Muscle of back (tissue), 3 donors: ENCODE measurements at regions not wholly inside any gene's neighbourhood (a gene's known extent, or its start where the extent isn't known, plus 50 kb on each side); places are given as distances from the start of the nearest gene placed in this dataset.

ENCODE experiments used
- DNase-seq, 3 donors: peaks; one replicate each; pipeline versions ENCODE4 v3.0.0 to v3.0.0-alpha.2; 2013

- no peak for DNase-seq
These were observed 1099.3 kb upstream of the DIAPH2 start for GRCh38 chrX:95585321-95585720.

DNA sequence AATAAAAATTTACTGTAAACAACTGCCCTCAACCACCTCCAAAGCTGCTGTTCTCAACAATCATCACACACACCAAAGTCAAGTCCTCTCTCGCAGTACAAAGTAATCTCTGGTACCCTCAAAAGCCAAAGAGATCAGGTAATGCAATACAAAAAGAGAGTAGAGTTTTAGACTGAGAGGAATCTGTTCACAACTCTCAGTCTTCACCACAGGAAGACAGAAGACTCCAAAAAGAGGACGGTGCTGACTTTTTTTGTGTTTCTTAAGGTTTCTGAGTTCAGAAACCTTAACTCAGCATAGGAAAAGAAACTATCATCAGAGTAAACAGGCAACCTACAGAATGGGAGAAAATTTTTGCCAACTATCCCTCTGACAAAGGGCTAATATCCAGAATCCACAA, 1072.3 kb upstream of the DIAPH2 start:
- no peak for DNase-seq

DNA sequence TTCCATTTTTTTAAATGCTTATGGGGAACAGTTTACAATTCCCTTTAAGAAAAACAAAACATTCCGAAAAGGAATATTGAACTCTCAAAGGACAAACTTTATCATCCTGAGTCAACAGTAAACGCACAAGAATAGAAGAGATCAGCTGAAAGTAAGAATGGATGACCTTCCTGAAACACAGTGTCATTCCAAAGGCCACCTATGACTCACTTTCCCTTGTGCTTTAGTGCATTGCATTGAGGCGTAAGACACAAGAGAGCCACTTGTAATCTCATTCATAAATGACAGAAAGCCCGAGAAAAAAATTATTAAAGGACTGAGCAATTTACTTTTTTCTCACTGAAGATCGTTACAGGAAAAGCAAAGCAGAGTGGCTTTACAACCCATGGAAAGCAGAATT, 1062.4 kb upstream of the DIAPH2 start:
- DNase-seq = no peak

DNA sequence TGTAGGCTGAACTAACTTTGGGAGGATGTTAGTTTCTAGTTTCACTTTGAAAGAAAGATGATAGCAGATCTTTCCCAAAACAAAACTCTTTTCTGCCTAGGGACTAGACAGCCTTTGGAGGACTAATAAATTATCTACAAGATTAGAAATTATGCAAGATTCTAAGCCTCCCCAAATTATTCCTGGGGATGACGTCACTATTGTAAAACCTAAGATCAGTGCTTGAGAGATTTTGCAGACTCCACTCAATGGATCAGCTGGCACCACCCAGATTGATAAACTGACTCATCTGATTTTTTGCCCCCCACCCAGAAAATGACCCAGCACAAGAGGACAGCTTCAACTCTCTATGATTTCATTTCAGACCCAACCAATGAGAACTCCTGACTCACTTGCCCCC, 1057.9 kb upstream of the DIAPH2 start:
- DNase-seq = no peak

- DNase-seq = no peak
These were observed 1055.8 kb upstream of the DIAPH2 start for GRCh38 chrX:95628796-95629195.

GRCh38 chrX:95629737-95630136, 1054.9 kb upstream of the DIAPH2 start:
- DNase-seq = no peak

DNA sequence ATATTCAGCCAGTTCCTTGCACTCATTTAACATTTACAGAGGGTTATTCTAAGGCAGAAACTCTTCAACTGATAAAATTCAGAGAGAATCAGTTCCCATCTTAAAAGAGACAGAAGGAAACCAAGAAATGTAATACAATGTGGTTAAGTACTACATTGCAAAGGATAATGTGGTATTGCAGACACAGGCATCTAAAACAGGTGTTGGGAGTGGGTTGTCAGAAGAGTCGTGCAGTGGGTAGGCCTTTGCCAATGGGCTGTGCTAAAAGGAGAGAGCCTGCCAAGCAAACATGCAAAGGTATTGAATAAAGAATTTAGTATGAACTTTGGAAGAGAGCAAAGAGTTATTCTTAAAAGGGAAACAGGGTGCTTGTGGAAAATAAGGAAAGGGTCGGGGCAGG, 1044.4 kb upstream of the DIAPH2 start:
- no peak for DNase-seq

GRCh38 chrX:95645738-95646137, 1038.9 kb upstream of the DIAPH2 start:
- DNase-seq = no peak

DNA sequence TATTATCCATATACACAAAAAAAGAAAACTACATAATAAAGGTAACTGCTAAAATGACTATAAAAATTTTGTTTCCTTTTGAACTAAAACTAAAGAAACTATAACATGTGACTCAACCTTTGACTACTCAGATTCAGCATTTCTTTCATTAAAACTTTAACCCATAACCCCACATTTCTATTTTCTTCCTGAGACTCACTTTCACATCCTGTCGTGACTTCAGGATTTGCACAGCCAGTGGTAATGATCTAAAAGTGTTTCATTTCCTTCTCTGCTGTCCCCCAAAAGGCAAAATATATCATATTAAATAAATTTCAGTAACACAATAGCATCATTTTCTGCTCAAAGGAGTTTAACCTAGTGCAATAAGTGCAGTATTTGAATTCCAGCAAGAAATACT, 1022.4 kb upstream of the DIAPH2 start:
- no peak for DNase-seq

DNA sequence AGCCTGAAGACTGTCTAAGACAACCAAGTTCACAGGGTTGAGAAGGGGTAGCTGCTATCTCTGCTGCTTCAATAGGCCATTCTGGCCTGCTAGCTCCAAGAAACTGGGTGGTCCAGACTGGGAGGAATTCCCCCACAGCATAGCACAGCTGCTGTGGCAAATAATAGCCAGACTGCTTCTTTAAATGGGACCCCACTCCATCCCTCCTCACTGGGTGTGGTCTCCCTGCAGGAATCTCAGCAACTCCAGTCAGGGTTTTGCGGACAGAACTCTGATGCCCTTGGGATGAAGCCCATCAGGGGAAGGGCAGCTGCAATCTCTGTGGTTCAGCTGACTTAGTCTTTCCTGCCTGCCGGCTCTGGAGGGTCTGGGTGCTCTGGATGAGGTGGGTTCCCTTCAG, 1018.6 kb upstream of the DIAPH2 start:
- no peak for DNase-seq

DNA sequence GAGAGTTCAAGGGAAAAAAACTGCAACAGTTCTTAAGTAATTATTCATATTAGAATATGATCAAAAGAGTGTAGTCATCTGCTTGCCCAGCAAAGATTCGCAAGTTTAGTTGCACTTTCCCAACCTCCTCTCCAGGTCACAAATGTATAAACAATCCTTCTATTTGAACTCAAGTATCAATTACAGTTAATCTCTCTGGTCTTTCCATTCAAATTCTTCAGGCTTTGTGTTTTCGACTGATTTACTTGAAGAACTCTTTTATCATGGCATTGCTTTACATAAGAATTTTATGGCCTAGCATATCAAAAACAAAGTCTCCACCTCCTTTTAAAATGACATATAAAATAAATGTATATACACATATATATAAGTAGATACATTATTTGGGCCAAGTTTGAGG, 1009.6 kb upstream of the DIAPH2 start:
- DNase-seq = no peak

DNA sequence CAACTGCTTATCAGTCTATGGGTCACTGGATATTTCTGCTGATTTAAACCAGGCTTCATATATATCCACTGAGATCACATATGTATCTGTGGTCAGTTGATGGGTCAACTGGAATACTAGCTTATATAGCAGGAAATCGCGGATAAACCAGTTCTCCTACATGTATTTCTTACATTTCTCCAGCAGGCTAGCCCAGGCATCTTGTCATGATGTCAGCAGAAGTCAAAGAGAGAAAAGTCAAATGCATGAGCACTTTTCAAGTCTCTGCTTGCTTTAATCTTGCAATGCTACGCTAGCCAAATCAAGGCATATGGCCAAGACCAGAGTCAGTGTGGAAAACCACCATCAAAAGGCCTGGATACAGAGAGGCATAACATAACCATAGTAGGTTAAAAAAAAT, 1008.8 kb upstream of the DIAPH2 start:
- no peak for DNase-seq

DNA sequence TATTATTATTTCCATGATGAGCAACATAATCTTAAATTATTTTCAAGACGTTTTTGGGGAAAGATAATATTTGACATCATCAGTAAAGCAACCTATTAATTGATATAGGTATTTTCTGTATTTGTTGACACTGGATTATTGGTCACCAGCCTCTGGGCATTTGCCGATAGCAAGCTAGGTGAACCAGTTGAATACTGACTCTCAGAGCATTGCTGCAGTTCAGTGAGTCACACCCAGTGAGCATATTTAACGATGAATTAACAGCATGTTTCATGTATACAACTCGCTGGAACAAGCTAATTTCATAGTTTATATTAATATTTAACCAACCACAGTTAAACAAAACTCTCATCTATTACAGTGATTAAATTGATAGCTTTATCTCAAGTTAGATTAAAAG, 1006.0 kb upstream of the DIAPH2 start:
- no peak for DNase-seq

- no peak for DNase-seq
These were observed 991.3 kb upstream of the DIAPH2 start for GRCh38 chrX:95693365-95693764.

- DNase-seq = no peak
These were observed 980.9 kb upstream of the DIAPH2 start for GRCh38 chrX:95703696-95704095.

DNA sequence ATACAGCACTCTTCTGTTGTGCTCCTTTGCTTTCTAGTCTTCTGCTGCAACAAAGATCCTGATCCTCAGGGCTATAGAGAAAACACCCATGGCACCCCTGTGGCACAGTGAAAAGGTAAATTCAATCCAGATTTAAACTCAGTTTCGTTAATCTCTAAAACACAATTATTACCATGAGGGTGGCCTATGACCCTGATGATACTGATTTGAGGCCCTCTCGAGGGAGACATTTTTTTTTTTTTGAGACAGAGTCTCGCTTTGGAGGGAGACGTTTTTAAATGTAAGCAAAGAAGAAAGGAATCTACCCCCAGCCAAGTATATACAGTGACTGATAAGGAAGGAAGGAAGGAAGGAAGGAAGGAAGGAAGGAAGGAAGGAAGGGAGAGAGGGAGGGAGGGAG, 967.8 kb upstream of the DIAPH2 start:
- no peak for DNase-seq

GRCh38 chrX:95718746-95719145, 965.9 kb upstream of the DIAPH2 start:
- DNase-seq = no peak

- DNase-seq = no peak
These were observed 963.6 kb upstream of the DIAPH2 start for GRCh38 chrX:95721011-95721410.

DNA sequence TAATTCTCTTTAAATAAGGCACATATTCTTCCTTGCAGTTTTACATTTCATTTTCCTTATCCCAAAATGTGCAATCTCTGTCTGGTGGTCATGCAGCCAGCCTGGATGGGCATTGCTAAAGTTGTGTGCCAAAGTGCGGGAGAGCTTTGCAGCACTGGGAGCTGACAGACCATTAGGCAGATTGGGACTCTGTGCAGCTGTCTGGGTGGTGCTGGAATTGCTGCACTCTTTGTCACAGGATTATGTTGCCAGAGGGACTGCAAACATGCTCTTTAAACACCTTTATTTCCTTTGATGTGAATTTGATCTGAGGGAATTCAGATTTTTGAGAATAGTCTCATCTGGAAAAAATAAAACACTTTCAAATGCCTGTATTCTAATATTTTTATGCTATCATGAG, 956.2 kb upstream of the DIAPH2 start:
- DNase-seq = peak in 1 of 3 donors; percentile 12

DNA sequence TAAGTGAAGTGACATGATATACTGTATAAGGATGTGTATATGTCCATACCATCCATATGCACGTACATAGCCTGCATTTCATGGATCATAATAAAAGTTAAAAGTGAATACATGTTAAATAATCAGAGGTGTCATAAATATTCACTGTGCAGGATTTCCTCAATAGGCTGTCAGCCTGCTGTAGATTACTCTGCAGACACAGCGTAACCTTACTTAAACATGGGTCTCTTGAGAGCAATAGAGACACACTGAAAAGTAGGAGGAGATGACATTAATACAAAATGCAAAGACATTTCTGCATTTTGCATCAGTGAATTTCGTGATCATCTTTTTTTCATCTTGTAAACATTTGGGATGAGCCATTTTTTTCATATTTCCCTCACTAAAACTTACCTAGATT, 955.2 kb upstream of the DIAPH2 start:
- DNase-seq = no peak

- DNase-seq = no peak
These were observed 951.2 kb upstream of the DIAPH2 start for GRCh38 chrX:95733426-95733825.

DNA sequence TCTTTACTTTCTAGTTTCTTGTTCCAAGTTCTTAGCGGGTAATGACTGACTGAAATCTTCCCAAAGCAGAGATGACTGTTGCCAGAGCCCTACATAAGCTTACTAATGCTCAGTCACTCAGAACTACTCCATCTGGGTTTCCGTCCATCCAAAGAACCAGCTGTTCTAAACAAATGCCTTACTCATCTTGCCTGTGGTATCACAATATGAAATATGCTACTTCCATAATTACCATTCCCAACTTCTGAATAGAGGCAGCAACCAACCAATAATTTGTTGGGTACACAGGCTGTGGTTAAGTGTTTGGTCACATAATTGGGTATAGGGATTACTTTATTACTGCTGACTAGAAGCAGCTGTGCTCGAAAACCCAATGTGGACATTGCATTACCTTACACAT, 930.2 kb upstream of the DIAPH2 start:
- no peak for DNase-seq

- no peak for DNase-seq
These were observed 924.3 kb upstream of the DIAPH2 start for GRCh38 chrX:95760356-95760755.

DNA sequence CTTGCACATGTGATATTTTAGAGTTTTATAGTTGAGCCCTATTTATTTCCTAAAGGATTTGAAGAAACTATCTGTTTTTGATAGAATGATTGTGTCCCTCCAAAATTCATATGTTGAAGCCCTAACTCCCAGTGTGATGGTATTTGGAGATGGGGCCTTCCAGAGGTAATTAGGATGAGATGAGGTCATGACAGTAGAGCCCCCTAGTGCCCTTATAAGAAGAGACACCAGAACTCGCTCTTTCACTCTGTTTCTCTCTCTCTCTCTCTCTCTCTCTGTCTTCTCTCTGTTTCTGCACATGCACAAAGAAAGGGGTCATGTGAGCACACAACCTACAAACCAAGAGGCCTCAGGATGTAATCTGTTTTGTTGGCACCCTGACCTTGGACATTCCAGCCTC, 921.9 kb upstream of the DIAPH2 start:
- DNase-seq = no peak

DNA sequence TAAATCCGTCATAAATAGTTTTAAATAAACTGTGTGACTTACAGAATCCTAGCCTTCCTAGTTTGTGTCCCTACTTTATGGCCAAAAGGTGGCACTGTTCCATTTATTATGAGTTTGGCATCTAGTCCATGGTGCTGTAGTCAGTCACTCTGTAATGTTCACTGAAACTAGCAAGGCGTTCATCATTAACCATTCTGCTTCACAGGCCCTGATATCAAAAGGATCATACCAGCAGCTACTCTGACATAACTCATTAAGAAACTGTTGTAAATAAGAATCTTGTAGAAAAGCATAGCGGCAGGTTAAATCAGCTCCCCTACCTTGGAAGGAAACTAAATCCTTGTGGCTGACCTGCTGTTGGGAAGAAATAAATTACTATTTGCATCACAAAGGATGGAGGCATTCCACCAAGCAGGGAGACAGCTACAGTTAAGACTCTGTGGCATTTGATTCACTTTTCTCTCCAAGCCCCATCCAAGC, 919.6 kb upstream of the DIAPH2 start:
- DNase-seq = peak; percentile 43 to 77 (median 65)
